PC-3 (cell line): ENCODE measurements at regions not wholly inside any gene's neighbourhood (a gene's known extent, or its start where the extent isn't known, plus 50 kb on each side); places are given as distances from the start of the nearest gene placed in this dataset.

Experiments used
- ATAC-seq: fragments of 200-7000 bp; cut with Tn5 transposase; 2 replicates; pipeline ENCODE4 v1.9.1; 2020; ENCODE audit warnings: mild to moderate bottlenecking, moderate library complexity
- BruUV-seq: library from RNA; stranded (reverse); fragments of 400-500 nt; replicated peaks from 2 replicates; lab custom pipeline; 2021; lab: Mats Ljungman, UMichigan
- CTCF ChIA-PET: fragments of 300-600 bp; sonication (Branson Sonifier 250); formaldehyde crosslinking; loops from one replicate; lab custom pipeline; 2022; ENCODE audit warnings: antibody characterized with exemption; lab: Charles Lee
- POLR2A ChIA-PET: fragments of 300-600 bp; sonication (Branson Sonifier 250); formaldehyde crosslinking; loops from one replicate; lab custom pipeline; 2022; ENCODE audit warnings: antibody characterized with exemption; ENCODE audit not compliant: unreplicated experiment; lab: Charles Lee
- DNase-seq: peaks from one replicate; pipeline ENCODE4 v3.0.0-alpha.2; 2015
- H2AFZ ChIP-seq: fragments of 300-600 bp; sonication (generic); 2 replicates; pipeline ENCODE4 v1.6.0; 2016; ENCODE audit warnings: antibody characterized with exemption, low read length
- H3F3A ChIP-seq: fragments of 300-600 bp; sonication (generic); one replicate; pipeline ENCODE4 v1.6.0; 2017; ENCODE audit warnings: antibody characterized with exemption, low read length, control low read depth, mild to moderate bottlenecking; ENCODE audit not compliant: unreplicated experiment
- H3K27ac ChIP-seq: fragments of 300-600 bp; sonication (generic); 2 replicates; pipeline ENCODE4 v1.5.1; 2016; ENCODE audit warnings: mild to moderate bottlenecking, low read length
- H3K27me3 ChIP-seq: fragments of 300-600 bp; sonication (generic); 2 replicates; pipeline ENCODE4 v1.6.1; 2016; ENCODE audit warnings: low read length, mixed read lengths
- H3K36me3 ChIP-seq: fragments of 300-600 bp; sonication (generic); 2 replicates; pipeline ENCODE4 v1.6.1; 2016; ENCODE audit warnings: low read depth, mixed run types, low read length, mixed read lengths
- H3K4me1 ChIP-seq: fragments of 300-600 bp; sonication (generic); 2 replicates; pipeline ENCODE4 v1.5.1; 2016; ENCODE audit warnings: low read length; ENCODE audit not compliant: insufficient read depth
- H3K4me2 ChIP-seq: fragments of 300-600 bp; sonication (generic); 2 replicates; pipeline ENCODE4 v1.6.0; 2016; ENCODE audit warnings: low read length
- H3K4me3 ChIP-seq: fragments of 300-600 bp; sonication (generic); 2 replicates; pipeline ENCODE4 v1.5.1; 2016; ENCODE audit warnings: mild to moderate bottlenecking, low read length, mixed read lengths
- H3K79me2 ChIP-seq: fragments of 300-600 bp; sonication (generic); 2 replicates; pipeline ENCODE4 v1.6.1; 2017; ENCODE audit warnings: low read length, mixed read lengths
- H3K9ac ChIP-seq: fragments of 300-600 bp; sonication (generic); 2 replicates; pipeline ENCODE4 v1.6.0; 2016; ENCODE audit warnings: mild to moderate bottlenecking, low read length
- H3K9me2 ChIP-seq: fragments of 300-600 bp; sonication (generic); replicated peaks from 2 replicates; pipeline ENCODE4 v1.6.1; 2016; ENCODE audit warnings: mixed run types, low read length, mixed read lengths
- H3K9me3 ChIP-seq: fragments of 300-600 bp; sonication (generic); 2 replicates; pipeline ENCODE4 v1.6.1; 2016; ENCODE audit warnings: low read length, mixed read lengths
- H4K20me1 ChIP-seq: fragments of 300-600 bp; sonication (generic); 2 replicates; pipeline ENCODE4 v1.6.1; 2016; ENCODE audit warnings: low read length, mixed read lengths
- CTCF ChIP-seq: fragments of 300-600 bp; sonication (generic); conservative IDR thresholded peaks from 2 replicates; pipeline ENCODE4 v1.5.1; 2017; ENCODE audit warnings: antibody characterized with exemption, low read depth, mild to moderate bottlenecking, low read length
- EZH2 ChIP-seq: fragments of 300-600 bp; sonication (generic); IDR thresholded peaks from one replicate; pipeline ENCODE4 v1.6.1; 2017; ENCODE audit warnings: antibody characterized with exemption, mild to moderate bottlenecking, low read length; ENCODE audit not compliant: unreplicated experiment
- EZH2phosphoT487 ChIP-seq: fragments of 300-600 bp; sonication (generic); IDR thresholded peaks from 2 replicates; pipeline ENCODE4 v1.6.1; 2018; ENCODE audit warnings: mild to moderate bottlenecking, antibody characterized with exemption, low read length, borderline replicate concordance
- intact Hi-C: fragments of 100-400 bp; cut with micrococcal nuclease; formaldehyde crosslinking; loops from 2 replicates; pipeline ENCODE4 v1.9.0; 2023

GRCh38 chr12:98048326-98048725 lies 467.1 kb upstream of the TMPO start:
- ATAC-seq, result no peak
- Histone ChIP-seq H3K9me2 (no peaks in the 10 kb centered on the region), H3K27me3 (peaks cover 13% of the 10 kb centered on the region), H2AFZ (no peak overlapping the region), H3K4me3 (no peak overlapping the region), H3K36me3 (no peaks in the 10 kb centered on the region), H3K9me3 (no peaks in the 10 kb centered on the region), H3F3A (no peaks in the 10 kb centered on the region), H3K9ac (no peak overlapping the region), H4K20me1 (no peaks in the 10 kb centered on the region), H3K27ac (no peak overlapping the region), H3K4me2 (no peak overlapping the region), H3K79me2 (no peaks in the 10 kb centered on the region), H3K4me1 (no peaks in the 10 kb centered on the region)
- ChIA-PET CTCF (no interaction called here), POLR2A (no interaction called here)
- BruUV-seq, result no TSS peak
- intact Hi-C loops, result no loop called here
- TF ChIP-seq EZH2, result no peak
- TF ChIP-seq CTCF, result no peak
- DNase-seq, result no peak

GRCh38 chr12:98053202-98053601 lies 462.2 kb upstream of the TMPO start:
- H3K4me2 ChIP-seq, result no peak overlapping the region
- ATAC-seq, result no peak
- no peak for DNase-seq
- intact Hi-C loops, result no loop called here
- peaks cover 20% of the 10 kb centered on the region; the same call in 1 of the 2 replicates for H3K27me3 ChIP-seq
- H3K36me3 ChIP-seq, result no peaks in the 10 kb centered on the region
- no peaks in the 10 kb centered on the region for H3K79me2 ChIP-seq
- POLR2A ChIA-PET, result no interaction called here
- H3K27ac ChIP-seq, result no peak overlapping the region
- no peaks in the 10 kb centered on the region for H3K9me2 ChIP-seq
- no TSS peak for BruUV-seq
- H4K20me1 ChIP-seq, result no peaks in the 10 kb centered on the region
- H2AFZ ChIP-seq, result no peak overlapping the region
- no peak overlapping the region for H3K9ac ChIP-seq
- TF ChIP-seq EZH2 (no peak), CTCF (no peak), EZH2phosphoT487 (no peak)
- H3K9me3 ChIP-seq, result no peaks in the 10 kb centered on the region
- no peak overlapping the region for H3K4me3 ChIP-seq
- H3F3A ChIP-seq, result no peaks in the 10 kb centered on the region
- no peaks in the 10 kb centered on the region for H3K4me1 ChIP-seq
- CTCF ChIA-PET, result no interaction called here

GRCh38 chr12:98057701-98058100 lies 457.7 kb upstream of the TMPO start:
- Histone ChIP-seq H3K79me2 (no peaks in the 10 kb centered on the region), H3K9me2 (no peaks in the 10 kb centered on the region), H3K9me3 (no peaks in the 10 kb centered on the region), H3F3A (no peaks in the 10 kb centered on the region), H3K36me3 (no peaks in the 10 kb centered on the region), H3K4me3 (no peak overlapping the region), H3K27ac (no peak overlapping the region), H3K4me1 (no peaks in the 10 kb centered on the region), H2AFZ (no peak overlapping the region), H3K4me2 (no peak overlapping the region), H3K9ac (no peak overlapping the region), H3K27me3 (peaks cover 10% of the 10 kb centered on the region; the same call in 1 of the 2 replicates), H4K20me1 (no peaks in the 10 kb centered on the region)
- ATAC-seq (no peak), DNase-seq (no peak)
- BruUV-seq, result no TSS peak
- ChIA-PET POLR2A (no interaction called here), CTCF (no interaction called here)
- intact Hi-C loops, result no loop called here
- TF ChIP-seq CTCF (no peak), EZH2 (no peak)
